Ovary (tissue), 3 donors: ENCODE measurements at regions not wholly inside any gene's neighbourhood (a gene's known extent, or its start where the extent isn't known, plus 50 kb on each side); places are given as distances from the start of the nearest gene placed in this dataset.

Experiments used
- CTCF ChIP-seq, 3 donors: fragments of 450-650 bp in 2 of 3; fragments of 200-600 bp in 1 of 3; IDR thresholded peaks; one replicate each; pipeline versions ENCODE4 v1.5.1 to v1.8.0; 2016 to 2022; ENCODE audit warnings: antibody characterized with exemption in 3 of 3, mild to moderate bottlenecking in 1 of 3
- EP300 ChIP-seq: sonication (generic); formaldehyde crosslinking; IDR thresholded peaks from one replicate; pipeline ENCODE4 v1.6.1; 2017; ENCODE audit warnings: antibody characterized with exemption
- POLR2A ChIP-seq: fragments of 450-650 bp; IDR thresholded peaks from one replicate; pipeline ENCODE4 v1.6.1; 2017; ENCODE audit warnings: antibody characterized with exemption, mild to moderate bottlenecking, moderate library complexity
- donor health status: DM: no; HTN: no; CAD: no.

GRCh38 chr12:45494279-45494678 lies 235.2 kb upstream of the ARID2 start:
- no peak for TF ChIP-seq CTCF (IDR thresholded peaks at IDR 0.05)
- no peak for TF ChIP-seq POLR2A
- TF ChIP-seq EP300: no peak
